ENCODE measurements at regions not wholly inside any gene's neighbourhood (a gene's known extent, or its start where the extent isn't known, plus 50 kb on each side); places are given as distances from the start of the nearest gene placed in this dataset.

GRCh38 chr7:54076616-54077015 lies 465.6 kb upstream of the VSTM2A start:
- DNase-seq (ENCODE audit: insufficient read length, low spot score) (no peak), FAIRE-seq (no peak)
- TF ChIP-seq TAF1 (IDR thresholded peaks at IDR 0.05; ENCODE audit: low read depth, low read length) (no peak), POLR2A (IDR thresholded peaks at IDR 0.05; ENCODE audit: low read depth, low read length) (no peak), PAX5 (IDR thresholded peaks at IDR 0.05; ENCODE audit: insufficient read depth, low read length, severe bottlenecking) (no peak)

GRCh38 chr7:54080525-54080924 lies 461.6 kb upstream of the VSTM2A start:
- TF ChIP-seq POU2F2 (IDR thresholded peaks at IDR 0.05; ENCODE audit: low read depth, low read length), result no peak
- no peak for TF ChIP-seq TAF1 (IDR thresholded peaks at IDR 0.05; ENCODE audit: low read depth, low read length)
- TF ChIP-seq PAX5 (IDR thresholded peaks at IDR 0.05; ENCODE audit: insufficient read depth, low read length, severe bottlenecking), result no peak
- no peak for TF ChIP-seq POLR2A (IDR thresholded peaks at IDR 0.05; ENCODE audit: low read depth, low read length)
- TF ChIP-seq SPI1 (IDR thresholded peaks at IDR 0.05; ENCODE audit: low read depth, low read length), result no peak
- TF ChIP-seq POLR2AphosphoS5 (IDR thresholded peaks at IDR 0.05; ENCODE audit: low read depth, low read length), result no peak
- DNase-seq (ENCODE audit: insufficient read length, low spot score) (no peak), FAIRE-seq (no peak)

DNA sequence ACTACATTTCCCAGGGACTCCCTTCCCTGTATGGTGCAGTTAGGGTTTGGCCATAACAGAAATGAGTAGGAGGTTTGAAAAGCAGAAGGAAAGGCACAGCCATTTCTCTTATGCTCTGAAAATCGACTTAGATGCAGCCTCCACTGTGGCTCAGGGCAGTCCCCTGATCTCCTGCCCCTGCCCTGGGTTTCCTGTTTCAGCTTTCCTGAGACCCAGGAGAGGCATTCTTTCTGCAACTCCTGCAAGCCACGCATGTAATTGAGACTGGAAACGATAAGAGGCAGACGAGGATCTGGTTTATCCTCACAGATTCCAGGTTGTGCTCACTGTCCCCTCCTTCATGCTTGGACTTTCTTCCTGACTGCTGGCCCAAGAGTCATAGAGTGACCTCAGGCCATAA lies 461.2 kb upstream of the VSTM2A start:
- FAIRE-seq (no peak), DNase-seq (ENCODE audit: insufficient read length, low spot score) (no peak)
- no peak for TF ChIP-seq POLR2A (IDR thresholded peaks at IDR 0.05; ENCODE audit: low read depth, low read length)
- no peak for TF ChIP-seq POU2F2 (IDR thresholded peaks at IDR 0.05; ENCODE audit: low read depth, low read length)

DNA sequence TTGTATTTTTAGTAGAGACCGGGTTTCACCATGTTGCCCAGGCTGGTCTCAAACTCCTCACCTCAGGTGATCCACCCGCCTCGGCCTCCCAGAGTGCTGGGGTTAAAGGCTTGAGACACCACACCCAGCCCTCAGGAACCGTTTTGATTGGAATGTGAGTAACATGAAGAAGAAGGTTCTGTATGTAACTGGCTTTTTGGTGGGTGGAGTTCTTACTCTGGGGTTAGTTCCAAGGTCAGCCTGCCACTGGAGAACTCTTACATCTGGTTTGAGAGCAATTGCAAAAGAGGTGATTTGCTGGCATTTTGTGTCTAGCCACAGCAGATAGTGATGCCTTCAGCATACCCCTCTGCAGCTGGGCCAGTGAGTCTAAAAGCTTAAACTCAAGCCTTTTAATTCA lies 457.8 kb upstream of the VSTM2A start:
- TF ChIP-seq PAX5 (IDR thresholded peaks at IDR 0.05; ENCODE audit: insufficient read depth, low read length, severe bottlenecking) (no peak), POLR2AphosphoS5 (IDR thresholded peaks at IDR 0.05; ENCODE audit: low read depth, low read length) (no peak), POLR2A (IDR thresholded peaks at IDR 0.05; ENCODE audit: low read depth, low read length) (no peak), TAF1 (IDR thresholded peaks at IDR 0.05; ENCODE audit: low read depth, low read length) (no peak)
- DNase-seq (ENCODE audit: insufficient read length, low spot score), result no peak
- FAIRE-seq, result no peak

- DNase-seq (ENCODE audit: insufficient read length, low spot score) (no peak), FAIRE-seq (no peak)
- TF ChIP-seq POLR2AphosphoS5 (IDR thresholded peaks at IDR 0.05; ENCODE audit: low read depth, low read length) (no peak), TAF1 (IDR thresholded peaks at IDR 0.05; ENCODE audit: low read depth, low read length) (no peak), SPI1 (IDR thresholded peaks at IDR 0.05; ENCODE audit: low read depth, low read length) (no peak), PAX5 (IDR thresholded peaks at IDR 0.05; ENCODE audit: insufficient read depth, low read length, severe bottlenecking) (no peak), POU2F2 (IDR thresholded peaks at IDR 0.05; ENCODE audit: low read depth, low read length) (no peak), POLR2A (IDR thresholded peaks at IDR 0.05; ENCODE audit: low read depth, low read length) (no peak)
Observed at GRCh38 chr7:54090652-54091213, 451.4 kb upstream of the VSTM2A start.

- no peak for DNase-seq (ENCODE audit: insufficient read length, low spot score)
- no peak for TF ChIP-seq POLR2AphosphoS5 (IDR thresholded peaks at IDR 0.05; ENCODE audit: low read depth, low read length)
- no peak for TF ChIP-seq TAF1 (IDR thresholded peaks at IDR 0.05; ENCODE audit: low read depth, low read length)
- TF ChIP-seq POLR2A (IDR thresholded peaks at IDR 0.05; ENCODE audit: low read depth, low read length), result no peak
- TF ChIP-seq POU2F2 (IDR thresholded peaks at IDR 0.05; ENCODE audit: low read depth, low read length), result no peak
- no peak for TF ChIP-seq SPI1 (IDR thresholded peaks at IDR 0.05; ENCODE audit: low read depth, low read length)
- TF ChIP-seq PAX5 (IDR thresholded peaks at IDR 0.05; ENCODE audit: insufficient read depth, low read length, severe bottlenecking), result no peak
- no peak for FAIRE-seq
Observed at GRCh38 chr7:54091322-54091721, 450.9 kb upstream of the VSTM2A start.

DNA sequence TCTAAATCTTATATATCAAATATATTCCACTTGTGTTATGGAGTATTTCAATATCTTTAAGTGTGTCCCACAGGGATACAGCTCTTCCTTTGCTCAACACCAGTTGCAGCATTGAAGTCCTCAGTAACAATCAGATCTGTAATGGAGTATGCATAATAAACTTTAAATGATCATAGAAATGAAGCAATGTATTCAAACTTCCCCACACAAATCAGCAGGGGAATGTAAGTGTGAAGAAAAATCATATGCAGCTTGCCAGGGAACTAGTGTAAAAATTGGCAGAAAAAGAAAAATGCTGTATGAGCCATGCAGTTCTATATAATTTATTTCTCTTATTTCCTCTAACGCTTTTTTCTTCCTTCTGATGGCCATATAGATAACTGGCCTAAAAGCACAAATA lies 444.3 kb upstream of the VSTM2A start:
- FAIRE-seq, result no peak
- TF ChIP-seq TAF1 (IDR thresholded peaks at IDR 0.05; ENCODE audit: low read depth, low read length) (no peak), PAX5 (IDR thresholded peaks at IDR 0.05; ENCODE audit: insufficient read depth, low read length, severe bottlenecking) (no peak), POLR2AphosphoS5 (IDR thresholded peaks at IDR 0.05; ENCODE audit: low read depth, low read length) (no peak), POU2F2 (IDR thresholded peaks at IDR 0.05; ENCODE audit: low read depth, low read length) (no peak), POLR2A (IDR thresholded peaks at IDR 0.05; ENCODE audit: low read depth, low read length) (no peak)

DNA sequence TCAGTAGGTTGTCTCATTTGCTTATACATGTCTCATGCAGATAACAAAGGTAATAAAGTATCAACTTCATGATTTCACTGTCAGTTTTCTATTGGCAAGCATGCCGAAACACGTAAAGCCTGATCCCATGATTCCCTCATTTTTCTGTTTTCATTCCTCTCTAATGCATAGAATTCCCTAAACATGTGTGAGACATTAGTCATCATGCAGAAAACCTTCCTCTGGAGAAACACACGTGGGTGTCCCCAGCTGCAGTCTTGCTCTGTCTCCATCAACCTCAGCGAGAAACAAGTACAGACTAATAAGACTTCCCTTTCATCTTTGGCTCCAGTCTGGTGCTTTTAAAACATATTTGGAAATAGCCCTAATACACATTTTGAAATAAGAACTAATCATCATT lies 432.7 kb upstream of the VSTM2A start:
- FAIRE-seq (no peak), DNase-seq (ENCODE audit: insufficient read length, low spot score) (no peak)
- TF ChIP-seq POU2F2 (IDR thresholded peaks at IDR 0.05; ENCODE audit: low read depth, low read length) (no peak), PAX5 (IDR thresholded peaks at IDR 0.05; ENCODE audit: insufficient read depth, low read length, severe bottlenecking) (no peak), SPI1 (IDR thresholded peaks at IDR 0.05; ENCODE audit: low read depth, low read length) (no peak), TAF1 (IDR thresholded peaks at IDR 0.05; ENCODE audit: low read depth, low read length) (no peak), POLR2AphosphoS5 (IDR thresholded peaks at IDR 0.05; ENCODE audit: low read depth, low read length) (no peak)

More for the DNA sequence above, 444.3 kb upstream of the VSTM2A start:
- DNase-seq (ENCODE audit: insufficient read length, low spot score), result no peak

GRCh38 chr7:54111814-54112511 lies 430.2 kb upstream of the VSTM2A start:
- no peak for DNase-seq (ENCODE audit: insufficient read length, low spot score)
- TF ChIP-seq POLR2AphosphoS5 (IDR thresholded peaks at IDR 0.05; ENCODE audit: low read depth, low read length), result no peak
- TF ChIP-seq SPI1 (IDR thresholded peaks at IDR 0.05; ENCODE audit: low read depth, low read length), result no peak
- no peak for TF ChIP-seq TAF1 (IDR thresholded peaks at IDR 0.05; ENCODE audit: low read depth, low read length)
- TF ChIP-seq POU2F2 (IDR thresholded peaks at IDR 0.05; ENCODE audit: low read depth, low read length), result no peak
- TF ChIP-seq PAX5 (IDR thresholded peaks at IDR 0.05; ENCODE audit: insufficient read depth, low read length, severe bottlenecking), result no peak
- TF ChIP-seq POLR2A (IDR thresholded peaks at IDR 0.05; ENCODE audit: low read depth, low read length), result no peak
- FAIRE-seq, result no peak

GRCh38 chr7:54112567-54112966 lies 429.6 kb upstream of the VSTM2A start:
- TF ChIP-seq SPI1 (IDR thresholded peaks at IDR 0.05; ENCODE audit: low read depth, low read length) (no peak), PAX5 (IDR thresholded peaks at IDR 0.05; ENCODE audit: insufficient read depth, low read length, severe bottlenecking) (no peak), POU2F2 (IDR thresholded peaks at IDR 0.05; ENCODE audit: low read depth, low read length) (no peak), TAF1 (IDR thresholded peaks at IDR 0.05; ENCODE audit: low read depth, low read length) (no peak), POLR2AphosphoS5 (IDR thresholded peaks at IDR 0.05; ENCODE audit: low read depth, low read length) (no peak), POLR2A (IDR thresholded peaks at IDR 0.05; ENCODE audit: low read depth, low read length) (no peak)
- no peak for DNase-seq (ENCODE audit: insufficient read length, low spot score)
- no peak for FAIRE-seq
